ENCODE measurements at regions not wholly inside any gene's neighbourhood (a gene's known extent, or its start where the extent isn't known, plus 50 kb on each side); places are given as distances from the start of the nearest gene placed in this dataset.
A peak's percentile ranks its signal among the peaks of the same experiment; 100 is the strongest.

DNA sequence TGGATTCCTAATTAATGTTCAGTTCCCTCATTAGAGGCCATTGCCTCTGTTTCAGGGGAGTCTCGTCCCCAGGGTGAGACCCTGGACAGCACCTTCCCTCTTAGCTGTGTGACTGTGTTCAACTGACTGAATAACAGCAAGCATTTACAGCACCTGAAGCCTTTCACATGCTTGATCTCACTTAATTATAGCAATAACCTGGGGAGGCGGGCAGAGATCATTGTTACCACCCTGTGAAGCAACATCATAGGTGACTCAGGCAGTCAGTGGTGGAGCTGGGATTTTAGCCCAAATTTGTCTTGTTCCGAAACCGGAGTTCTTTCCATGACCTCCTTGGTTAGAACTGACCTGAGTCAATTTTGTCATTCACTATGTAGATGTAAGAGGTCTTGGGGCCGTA, 105.2 kb upstream of the RAD23B start:
- Histone ChIP-seq H3K4me2 (ENCODE audit: extremely low read depth, insufficient read depth, low read length) (no peak overlapping the region), H3K36me3 (ENCODE audit: control insufficient read depth, insufficient read depth, low read length) (no peaks in the 10 kb centered on the region), H2AFZ (ENCODE audit: low read length) (no peak overlapping the region), H4K20me1 (ENCODE audit: control insufficient read depth, extremely low read depth, insufficient read depth, low read length) (no peaks in the 10 kb centered on the region), H3K9ac (ENCODE audit: insufficient read depth, low read length) (no peak overlapping the region), H3K4me1 (ENCODE audit: control insufficient read depth, extremely low read depth, insufficient read depth, low read length) (peaks cover 2% of the 10 kb centered on the region), H3K9me3 (ENCODE audit: control insufficient read depth, insufficient read depth, low read depth, low read length) (no peaks in the 10 kb centered on the region), H3K27me3 (ENCODE audit: control insufficient read depth, insufficient read depth, low read length) (no peaks in the 10 kb centered on the region), H3K27ac (ENCODE audit: insufficient read depth, low read length) (no peak overlapping the region), H3K79me2 (ENCODE audit: control insufficient read depth, insufficient read depth, low read length) (no peaks in the 10 kb centered on the region), H3K4me3 (replicated peaks in 1 of 4; ENCODE audit: control extremely low read depth in 1 of 4, insufficient read depth in 1 of 4, low read depth in 3 of 4, low read length in 4 of 4) (no peak overlapping the region)
- DNase-seq (ENCODE audit: low read depth in 2 of 2): peak in 1 of 2 donors; percentile 12
- TF ChIP-seq, protein P1, sequence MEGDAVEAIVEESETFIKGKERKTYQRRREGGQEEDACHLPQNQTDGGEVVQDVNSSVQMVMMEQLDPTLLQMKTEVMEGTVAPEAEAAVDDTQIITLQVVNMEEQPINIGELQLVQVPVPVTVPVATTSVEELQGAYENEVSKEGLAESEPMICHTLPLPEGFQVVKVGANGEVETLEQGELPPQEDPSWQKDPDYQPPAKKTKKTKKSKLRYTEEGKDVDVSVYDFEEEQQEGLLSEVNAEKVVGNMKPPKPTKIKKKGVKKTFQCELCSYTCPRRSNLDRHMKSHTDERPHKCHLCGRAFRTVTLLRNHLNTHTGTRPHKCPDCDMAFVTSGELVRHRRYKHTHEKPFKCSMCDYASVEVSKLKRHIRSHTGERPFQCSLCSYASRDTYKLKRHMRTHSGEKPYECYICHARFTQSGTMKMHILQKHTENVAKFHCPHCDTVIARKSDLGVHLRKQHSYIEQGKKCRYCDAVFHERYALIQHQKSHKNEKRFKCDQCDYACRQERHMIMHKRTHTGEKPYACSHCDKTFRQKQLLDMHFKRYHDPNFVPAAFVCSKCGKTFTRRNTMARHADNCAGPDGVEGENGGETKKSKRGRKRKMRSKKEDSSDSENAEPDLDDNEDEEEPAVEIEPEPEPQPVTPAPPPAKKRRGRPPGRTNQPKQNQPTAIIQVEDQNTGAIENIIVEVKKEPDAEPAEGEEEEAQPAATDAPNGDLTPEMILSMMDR (conservative IDR thresholded peaks at IDR 0.05 in 1 of 2, IDR thresholded peaks at IDR 0.05 in 1 of 2; ENCODE audit: low read depth in 1 of 2, low read length in 2 of 2): no peak
- TF ChIP-seq EZH2 (IDR thresholded peaks at IDR 0.05; ENCODE audit: low read length, missing control alignments): no peak

DNA sequence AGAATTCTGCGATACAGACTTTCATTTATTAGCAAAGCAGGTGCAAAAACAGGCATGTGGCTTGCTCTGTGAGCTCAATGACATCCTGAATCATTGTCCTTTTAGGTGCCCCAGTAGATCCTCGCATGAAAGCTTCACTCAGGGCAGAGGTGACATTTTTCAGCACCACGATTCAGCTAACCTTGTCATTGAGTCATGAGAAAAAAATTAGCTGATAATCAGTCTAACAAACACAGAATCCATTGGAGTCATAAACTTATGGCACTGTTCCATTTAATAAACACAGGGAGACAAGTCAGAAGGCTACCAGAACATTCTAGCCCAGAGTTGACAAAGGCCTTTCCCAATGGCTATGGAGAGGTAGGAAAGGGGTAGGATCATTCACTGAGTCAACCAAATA, 104.8 kb upstream of the RAD23B start:
- Histone ChIP-seq H3K9ac (ENCODE audit: insufficient read depth, low read length) (no peak overlapping the region), H3K36me3 (ENCODE audit: control insufficient read depth, insufficient read depth, low read length) (no peaks in the 10 kb centered on the region), H3K4me2 (ENCODE audit: extremely low read depth, insufficient read depth, low read length) (no peak overlapping the region), H3K4me3 (replicated peaks in 1 of 4; ENCODE audit: control extremely low read depth in 1 of 4, insufficient read depth in 1 of 4, low read depth in 3 of 4, low read length in 4 of 4) (no peak overlapping the region), H3K9me3 (ENCODE audit: control insufficient read depth, insufficient read depth, low read depth, low read length) (no peaks in the 10 kb centered on the region), H3K27ac (ENCODE audit: insufficient read depth, low read length) (no peak overlapping the region), H2AFZ (ENCODE audit: low read length) (no peak overlapping the region), H3K79me2 (ENCODE audit: control insufficient read depth, insufficient read depth, low read length) (no peaks in the 10 kb centered on the region), H3K4me1 (ENCODE audit: control insufficient read depth, extremely low read depth, insufficient read depth, low read length) (peaks cover 2% of the 10 kb centered on the region), H4K20me1 (ENCODE audit: control insufficient read depth, extremely low read depth, insufficient read depth, low read length) (no peaks in the 10 kb centered on the region), H3K27me3 (ENCODE audit: control insufficient read depth, insufficient read depth, low read length) (no peaks in the 10 kb centered on the region)
- DNase-seq (ENCODE audit: low read depth in 2 of 2): peak in 1 of 2 donors; percentile 25
- no peak for TF ChIP-seq EZH2 (IDR thresholded peaks at IDR 0.05; ENCODE audit: low read length, missing control alignments)
- TF ChIP-seq, protein P1 (conservative IDR thresholded peaks at IDR 0.05 in 1 of 2, IDR thresholded peaks at IDR 0.05 in 1 of 2; ENCODE audit: low read depth in 1 of 2, low read length in 2 of 2): no peak

DNA sequence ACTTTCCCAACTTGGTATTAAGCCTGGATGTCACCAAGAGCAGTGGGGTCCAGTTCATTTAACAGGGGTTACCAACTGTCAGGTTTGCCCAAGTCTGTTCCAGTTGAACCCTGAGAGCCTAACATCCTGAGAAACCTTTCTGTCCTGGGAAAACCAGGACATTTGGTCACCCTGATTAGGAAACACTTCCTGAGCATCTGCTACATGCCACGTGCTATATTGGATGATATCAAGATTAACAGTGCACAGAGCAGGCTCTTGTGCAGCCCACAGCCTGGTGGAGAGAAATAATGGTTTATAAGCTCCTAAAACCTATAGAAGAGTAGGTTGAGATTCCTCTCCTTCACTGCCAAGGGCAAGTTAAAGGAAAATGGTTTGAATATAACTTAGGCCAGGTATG, 102.9 kb upstream of the RAD23B start:
- no peak overlapping the region for H3K27ac ChIP-seq (ENCODE audit: insufficient read depth, low read length)
- no peak for DNase-seq (ENCODE audit: low read depth in 2 of 2)

More for the DNA sequence above, 102.9 kb upstream of the RAD23B start:
- Histone ChIP-seq H3K4me2 (ENCODE audit: extremely low read depth, insufficient read depth, low read length) (no peak overlapping the region), H3K9ac (ENCODE audit: insufficient read depth, low read length) (no peak overlapping the region), H3K4me1 (ENCODE audit: control insufficient read depth, extremely low read depth, insufficient read depth, low read length) (peaks cover 2% of the 10 kb centered on the region), H3K4me3 (replicated peaks in 1 of 4; ENCODE audit: control extremely low read depth in 1 of 4, insufficient read depth in 1 of 4, low read depth in 3 of 4, low read length in 4 of 4) (no peak overlapping the region), H3K9me3 (ENCODE audit: control insufficient read depth, insufficient read depth, low read depth, low read length) (no peaks in the 10 kb centered on the region), H3K27me3 (ENCODE audit: control insufficient read depth, insufficient read depth, low read length) (no peaks in the 10 kb centered on the region), H4K20me1 (ENCODE audit: control insufficient read depth, extremely low read depth, insufficient read depth, low read length) (no peaks in the 10 kb centered on the region), H2AFZ (ENCODE audit: low read length) (no peak overlapping the region), H3K36me3 (ENCODE audit: control insufficient read depth, insufficient read depth, low read length) (no peaks in the 10 kb centered on the region), H3K79me2 (ENCODE audit: control insufficient read depth, insufficient read depth, low read length) (no peaks in the 10 kb centered on the region)
- TF ChIP-seq EZH2 (IDR thresholded peaks at IDR 0.05; ENCODE audit: low read length, missing control alignments): no peak
- TF ChIP-seq, protein P1 (conservative IDR thresholded peaks at IDR 0.05 in 1 of 2, IDR thresholded peaks at IDR 0.05 in 1 of 2; ENCODE audit: low read depth in 1 of 2, low read length in 2 of 2): no peak
